Natural killer cell (primary cell): ENCODE measurements at regions not wholly inside any gene's neighbourhood (a gene's known extent, or its start where the extent isn't known, plus 50 kb on each side); places are given as distances from the start of the nearest gene placed in this dataset.

ENCODE experiments used
- ATAC-seq, 3 donors: fragments of 150-1000 bp in 2 of 3; fragments of 200-7000 bp in 1 of 3; cut with Tn5 transposase; 1 replicate in 1 of 3; 2 replicates in 2 of 3; pipeline ENCODE4 v1.10.0; 2021; ENCODE audit warnings: mild to moderate bottlenecking in 2 of 3, moderate library complexity in 2 of 3
- DNase-seq, 2 donors: peaks; one replicate each; pipeline versions ENCODE4 v3.0.0 to v3.0.0-alpha.2; 2013 to 2021; ENCODE audit warnings: mixed read lengths in 1 of 2
- H3K27ac ChIP-seq: one replicate; pipeline ENCODE4 v1.5.1; 2013; ENCODE audit warnings: mild to moderate bottlenecking, low read length
- H3K27me3 ChIP-seq: one replicate; pipeline ENCODE4 v1.6.1; 2013; ENCODE audit warnings: low read length; ENCODE audit not compliant: control insufficient read depth, insufficient read depth
- H3K36me3 ChIP-seq: one replicate; pipeline ENCODE4 v1.6.1; 2013; ENCODE audit warnings: low read length; ENCODE audit not compliant: control insufficient read depth, insufficient read depth
- H3K4me1 ChIP-seq: one replicate; pipeline ENCODE4 v1.6.1; 2013; ENCODE audit warnings: low read length; ENCODE audit not compliant: control insufficient read depth, insufficient read depth
- H3K4me3 ChIP-seq: one replicate; pipeline ENCODE4 v1.5.1; 2013; ENCODE audit warnings: low read length
- H3K9me3 ChIP-seq: one replicate; pipeline ENCODE4 v1.6.1; 2013; ENCODE audit warnings: low read length; ENCODE audit not compliant: control insufficient read depth, insufficient read depth
- H3K27ac Mint-ChIP-seq, 2 donors: one replicate each; pipeline ENCODE4 v1.8.0; 2022; ENCODE audit warnings: mild to moderate bottlenecking in 2 of 2, mixed read lengths in 2 of 2, moderate library complexity in 1 of 2
- H3K27me3 Mint-ChIP-seq, 2 donors: one replicate each; pipeline ENCODE4 v1.8.0; 2022; ENCODE audit warnings: low read depth in 2 of 2, mixed read lengths in 2 of 2
- H3K36me3 Mint-ChIP-seq: one replicate; pipeline ENCODE4 v1.8.0; 2022; ENCODE audit warnings: mixed read lengths
- H3K4me1 Mint-ChIP-seq, 2 donors: one replicate each; pipeline ENCODE4 v1.8.0; 2022; ENCODE audit warnings: mixed read lengths in 2 of 2
- H3K4me3 Mint-ChIP-seq: one replicate; pipeline ENCODE4 v1.8.0; 2022; ENCODE audit warnings: mild to moderate bottlenecking, moderate library complexity, mixed read lengths
- H3K9me3 Mint-ChIP-seq, 2 donors: one replicate each; pipeline ENCODE4 v1.8.0; 2022; ENCODE audit warnings: mixed read lengths in 2 of 2
- WGBS: methylation state at CpG from one replicate; pipeline ENCODE4 v1.1.7; 2013; ENCODE audit warnings: missing lambda C conversion rate; ENCODE audit not compliant: insufficient coverage; 5-methylcytosine and 5-hydroxymethylcytosine counted together
- intact Hi-C: fragments of 100-400 bp; cut with micrococcal nuclease; formaldehyde crosslinking; loops from one replicate; pipeline ENCODE4 v1.14.2; 2022
- TF ChIP-seq, protein P1 (sequence below): fragments of 200-600 bp; IDR thresholded peaks from one replicate; pipeline ENCODE4 v1.8.0; 2022; ENCODE audit warnings: antibody characterized with exemption

GRCh38 chr2:198762441-198762840 is 695.3 kb downstream of the SATB2 start:
- no peak overlapping the region for H3K27ac ChIP-seq
- Mint-ChIP-seq H3K27ac (no peak overlapping the region), H3K27me3 (no peaks in the 10 kb centered on the region), H3K4me3 (no peak overlapping the region), H3K4me1 (no peaks in the 10 kb centered on the region), H3K36me3 (no peaks in the 10 kb centered on the region), H3K9me3 (peaks cover 2 to 4% of the 10 kb centered on the region in 2 donors)
- TF ChIP-seq, protein P1, sequence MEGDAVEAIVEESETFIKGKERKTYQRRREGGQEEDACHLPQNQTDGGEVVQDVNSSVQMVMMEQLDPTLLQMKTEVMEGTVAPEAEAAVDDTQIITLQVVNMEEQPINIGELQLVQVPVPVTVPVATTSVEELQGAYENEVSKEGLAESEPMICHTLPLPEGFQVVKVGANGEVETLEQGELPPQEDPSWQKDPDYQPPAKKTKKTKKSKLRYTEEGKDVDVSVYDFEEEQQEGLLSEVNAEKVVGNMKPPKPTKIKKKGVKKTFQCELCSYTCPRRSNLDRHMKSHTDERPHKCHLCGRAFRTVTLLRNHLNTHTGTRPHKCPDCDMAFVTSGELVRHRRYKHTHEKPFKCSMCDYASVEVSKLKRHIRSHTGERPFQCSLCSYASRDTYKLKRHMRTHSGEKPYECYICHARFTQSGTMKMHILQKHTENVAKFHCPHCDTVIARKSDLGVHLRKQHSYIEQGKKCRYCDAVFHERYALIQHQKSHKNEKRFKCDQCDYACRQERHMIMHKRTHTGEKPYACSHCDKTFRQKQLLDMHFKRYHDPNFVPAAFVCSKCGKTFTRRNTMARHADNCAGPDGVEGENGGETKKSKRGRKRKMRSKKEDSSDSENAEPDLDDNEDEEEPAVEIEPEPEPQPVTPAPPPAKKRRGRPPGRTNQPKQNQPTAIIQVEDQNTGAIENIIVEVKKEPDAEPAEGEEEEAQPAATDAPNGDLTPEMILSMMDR = no peak
- DNase-seq (no peak), ATAC-seq (no peak)
- H3K9me3 ChIP-seq = no peaks in the 10 kb centered on the region
- intact Hi-C loops = no loop called here
- no peaks in the 10 kb centered on the region for H3K4me1 ChIP-seq
- H3K27me3 ChIP-seq = no peaks in the 10 kb centered on the region
- no peaks in the 10 kb centered on the region for H3K36me3 ChIP-seq
- H3K4me3 ChIP-seq = no peak overlapping the region
- 64% methylated on average over 3 of the region's 3 CpGs for WGBS

- ATAC-seq (no peak), DNase-seq (no peak)
- Histone ChIP-seq H3K27ac (no peak overlapping the region), H3K4me1 (no peaks in the 10 kb centered on the region), H3K27me3 (no peaks in the 10 kb centered on the region), H3K4me3 (no peak overlapping the region), H3K36me3 (no peaks in the 10 kb centered on the region), H3K9me3 (no peaks in the 10 kb centered on the region)
- TF ChIP-seq, protein P1 = no peak
- H3K9me3 Mint-ChIP-seq = peaks cover 0 to 5% of the 10 kb centered on the region in 2 donors
- H3K27ac Mint-ChIP-seq = no peak overlapping the region
- WGBS = 62% methylated on average over 3 of the region's 3 CpGs
- no peaks in the 10 kb centered on the region for H3K27me3 Mint-ChIP-seq
- intact Hi-C loops = no loop called here
- H3K4me1 Mint-ChIP-seq = no peaks in the 10 kb centered on the region
- H3K4me3 Mint-ChIP-seq = no peak overlapping the region
- H3K36me3 Mint-ChIP-seq = no peaks in the 10 kb centered on the region
These were observed 700.7 kb downstream of the SATB2 start for GRCh38 chr2:198757069-198757468.

DNA sequence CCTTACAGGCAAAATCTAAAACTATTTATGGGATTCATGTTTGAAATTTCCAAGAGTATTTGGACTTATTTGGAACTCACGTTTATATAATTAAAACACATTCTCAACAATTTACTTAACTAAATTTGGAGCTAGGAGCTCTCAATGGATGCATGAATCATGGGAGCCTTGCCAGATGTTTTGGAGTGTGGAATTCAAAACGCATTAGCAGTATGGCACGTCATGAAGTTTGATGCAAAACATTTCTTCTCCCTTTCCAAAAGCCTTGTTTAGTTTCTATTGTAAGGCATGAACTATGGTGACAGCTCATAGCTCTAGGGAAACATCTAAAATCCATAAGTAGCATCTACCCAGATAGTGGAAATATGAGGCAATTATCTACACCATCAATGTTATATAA is 701.6 kb downstream of the SATB2 start:
- DNase-seq (no peak), ATAC-seq (no peak)
- TF ChIP-seq, protein P1 = no peak
- H3K4me3 Mint-ChIP-seq = no peak overlapping the region
- H3K27me3 ChIP-seq = no peaks in the 10 kb centered on the region
- no peak overlapping the region for H3K27ac Mint-ChIP-seq
- intact Hi-C loops = no loop called here
- H3K36me3 ChIP-seq = no peaks in the 10 kb centered on the region
- WGBS = 94% methylated on average over 2 of the region's 3 CpGs
- no peaks in the 10 kb centered on the region for H3K36me3 Mint-ChIP-seq
- H3K4me1 Mint-ChIP-seq = no peaks in the 10 kb centered on the region
- H3K9me3 ChIP-seq = no peaks in the 10 kb centered on the region
- no peaks in the 10 kb centered on the region for H3K27me3 Mint-ChIP-seq
- no peaks in the 10 kb centered on the region for H3K4me1 ChIP-seq
- H3K9me3 Mint-ChIP-seq = peaks cover 0 to 5% of the 10 kb centered on the region in 2 donors
- no peak overlapping the region for H3K27ac ChIP-seq
- H3K4me3 ChIP-seq = no peak overlapping the region

DNA sequence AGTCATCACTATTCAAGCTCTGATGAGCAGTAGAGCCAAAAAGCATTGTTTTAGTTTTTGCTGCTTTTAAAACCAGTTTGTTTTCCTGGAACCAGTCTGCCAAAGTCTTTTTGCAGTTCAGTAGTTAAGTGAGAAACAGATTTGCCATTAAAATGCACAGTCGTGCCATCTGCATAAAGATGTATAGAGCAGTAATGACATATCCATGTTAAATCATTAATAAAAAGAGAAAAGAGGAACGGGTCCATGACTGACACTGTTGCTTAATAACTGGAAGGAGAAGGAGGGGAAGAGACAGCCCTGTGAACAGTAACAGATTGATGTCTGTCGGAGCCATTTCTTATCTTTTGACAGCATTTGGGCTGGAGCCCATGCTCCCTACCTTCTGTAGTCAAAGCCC is 704.6 kb downstream of the SATB2 start:
- DNase-seq (no peak), ATAC-seq (no peak)
- TF ChIP-seq, protein P1 = no peak
- no peak overlapping the region for H3K4me3 Mint-ChIP-seq
- Histone ChIP-seq H3K27ac (no peak overlapping the region), H3K9me3 (no peaks in the 10 kb centered on the region), H3K27me3 (no peaks in the 10 kb centered on the region), H3K4me3 (no peak overlapping the region), H3K36me3 (no peaks in the 10 kb centered on the region), H3K4me1 (no peaks in the 10 kb centered on the region)
- WGBS = 62% methylated on average over 3 of the region's 3 CpGs
- no peak overlapping the region for H3K27ac Mint-ChIP-seq
- no peaks in the 10 kb centered on the region for H3K4me1 Mint-ChIP-seq
- H3K36me3 Mint-ChIP-seq = no peaks in the 10 kb centered on the region
- H3K9me3 Mint-ChIP-seq = peaks cover 0 to 4% of the 10 kb centered on the region in 2 donors
- H3K27me3 Mint-ChIP-seq = no peaks in the 10 kb centered on the region
- intact Hi-C loops = no loop called here
